Ishikawa (cell line): ENCODE measurements at regions not wholly inside any gene's neighbourhood (a gene's known extent, or its start where the extent isn't known, plus 50 kb on each side); places are given as distances from the start of the nearest gene placed in this dataset.

Source experiments
- CEBPB ChIP-seq: IDR thresholded peaks from 2 replicates; pipeline ENCODE4 v1.6.1; 2012
- CREB1 ChIP-seq: IDR thresholded peaks from 2 replicates; pipeline ENCODE4 v1.6.1; 2012; ENCODE audit warnings: low read depth
- EGR1 ChIP-seq: IDR thresholded peaks from 2 replicates; pipeline ENCODE4 v1.6.1; 2012
- EP300 ChIP-seq: IDR thresholded peaks from 2 replicates; pipeline ENCODE4 v1.6.1; 2012; ENCODE audit warnings: borderline replicate concordance
- FOXM1 ChIP-seq: IDR thresholded peaks from 2 replicates; pipeline ENCODE4 v1.6.1; 2012; ENCODE audit warnings: low read depth, borderline replicate concordance
- TCF12 ChIP-seq: IDR thresholded peaks from 2 replicates; pipeline ENCODE4 v1.6.1; 2012; ENCODE audit warnings: low read depth
- TF ChIP-seq, protein P1 (sequence below): IDR thresholded peaks from 2 replicates; pipeline ENCODE4 v1.6.1; 2012

DNA sequence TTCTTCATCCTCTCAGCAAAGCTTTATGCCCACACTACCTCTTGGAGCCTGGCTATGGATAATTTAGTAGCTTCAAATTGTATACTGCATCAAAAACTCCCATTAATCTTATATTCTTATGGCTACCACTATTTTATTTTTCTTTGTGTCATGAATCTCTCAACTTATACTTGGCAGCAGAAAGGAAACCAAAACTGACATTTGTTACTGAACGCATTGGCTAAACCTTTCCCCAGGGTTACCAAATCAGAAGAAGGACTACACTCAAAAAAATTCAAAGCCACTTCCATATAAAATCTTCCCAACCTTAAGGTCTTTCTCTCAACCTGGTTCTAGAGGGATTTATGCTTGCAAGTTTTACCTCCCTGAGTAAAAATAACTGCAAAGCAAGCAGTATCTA is 97.0 kb upstream of the REG3G start:
- TF ChIP-seq, protein P1, sequence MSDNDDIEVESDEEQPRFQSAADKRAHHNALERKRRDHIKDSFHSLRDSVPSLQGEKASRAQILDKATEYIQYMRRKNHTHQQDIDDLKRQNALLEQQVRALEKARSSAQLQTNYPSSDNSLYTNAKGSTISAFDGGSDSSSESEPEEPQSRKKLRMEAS = no peak
- TF ChIP-seq CEBPB = no peak
- no peak for TF ChIP-seq EGR1
- TF ChIP-seq FOXM1 = no peak
- no peak for TF ChIP-seq EP300
- no peak for TF ChIP-seq CREB1
- TF ChIP-seq TCF12 = no peak
